Upper lobe of left lung (tissue), 4 donors: ENCODE measurements at regions not wholly inside any gene's neighbourhood (a gene's known extent, or its start where the extent isn't known, plus 50 kb on each side); places are given as distances from the start of the nearest gene placed in this dataset.

Experiments used
- EP300 ChIP-seq, 4 donors: sonication (generic); formaldehyde crosslinking; IDR thresholded peaks; one replicate each; pipeline ENCODE4 v1.5.1; 2017; ENCODE audit warnings: antibody characterized with exemption in 4 of 4, control low read depth in 2 of 4
- POLR2A ChIP-seq, 4 donors: fragments of 450-650 bp; IDR thresholded peaks; one replicate each; pipeline ENCODE4 v1.5.1; 2016 to 2017; ENCODE audit warnings: antibody characterized with exemption in 4 of 4, mild to moderate bottlenecking in 2 of 4
- POLR2AphosphoS5 ChIP-seq, 2 donors: sonication (generic); formaldehyde crosslinking; IDR thresholded peaks; one replicate each; pipeline ENCODE4 v1.5.1; 2017; ENCODE audit warnings: antibody characterized with exemption in 2 of 2
- TF ChIP-seq, protein P1 (sequence below), 6 experiments: fragments of 450-650 bp in 4 of 6; fragments of 200-600 bp in 2 of 6; sonication (generic) in 2 of 6; IDR thresholded peaks; one replicate each; pipeline ENCODE4 v1.5.1; 2016 to 2019; ENCODE audit warnings: antibody characterized with exemption in 6 of 6

DNA sequence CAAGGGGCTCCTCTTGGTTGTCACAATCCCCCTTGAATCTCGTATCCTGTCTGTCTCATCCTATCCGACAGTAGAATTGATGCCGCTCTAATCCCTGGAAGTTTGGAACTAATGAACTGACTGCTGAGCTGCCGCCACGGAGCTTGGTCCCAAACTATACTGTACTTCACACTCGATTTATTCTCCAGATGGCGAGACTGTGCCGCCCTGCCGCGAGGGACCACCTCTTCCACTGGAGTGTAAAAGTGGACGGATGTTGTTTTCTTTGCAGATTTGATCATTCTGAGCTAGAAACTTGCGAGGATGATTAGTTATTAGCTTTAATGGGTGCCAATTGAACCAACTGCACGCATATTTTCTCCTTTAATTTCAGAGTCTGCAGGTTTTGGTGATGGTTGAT lies 117.2 kb downstream of the ZIC5 start:
- TF ChIP-seq, protein P1, sequence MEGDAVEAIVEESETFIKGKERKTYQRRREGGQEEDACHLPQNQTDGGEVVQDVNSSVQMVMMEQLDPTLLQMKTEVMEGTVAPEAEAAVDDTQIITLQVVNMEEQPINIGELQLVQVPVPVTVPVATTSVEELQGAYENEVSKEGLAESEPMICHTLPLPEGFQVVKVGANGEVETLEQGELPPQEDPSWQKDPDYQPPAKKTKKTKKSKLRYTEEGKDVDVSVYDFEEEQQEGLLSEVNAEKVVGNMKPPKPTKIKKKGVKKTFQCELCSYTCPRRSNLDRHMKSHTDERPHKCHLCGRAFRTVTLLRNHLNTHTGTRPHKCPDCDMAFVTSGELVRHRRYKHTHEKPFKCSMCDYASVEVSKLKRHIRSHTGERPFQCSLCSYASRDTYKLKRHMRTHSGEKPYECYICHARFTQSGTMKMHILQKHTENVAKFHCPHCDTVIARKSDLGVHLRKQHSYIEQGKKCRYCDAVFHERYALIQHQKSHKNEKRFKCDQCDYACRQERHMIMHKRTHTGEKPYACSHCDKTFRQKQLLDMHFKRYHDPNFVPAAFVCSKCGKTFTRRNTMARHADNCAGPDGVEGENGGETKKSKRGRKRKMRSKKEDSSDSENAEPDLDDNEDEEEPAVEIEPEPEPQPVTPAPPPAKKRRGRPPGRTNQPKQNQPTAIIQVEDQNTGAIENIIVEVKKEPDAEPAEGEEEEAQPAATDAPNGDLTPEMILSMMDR (IDR thresholded peaks at IDR 0.05), result no peak
- no peak for TF ChIP-seq POLR2A (IDR thresholded peaks at IDR 0.05)
- no peak for TF ChIP-seq POLR2AphosphoS5 (IDR thresholded peaks at IDR 0.05)
- TF ChIP-seq EP300 (IDR thresholded peaks at IDR 0.05), result no peak
